HAP-1 (cell line): ENCODE measurements at regions not wholly inside any gene's neighbourhood (a gene's known extent, or its start where the extent isn't known, plus 50 kb on each side); places are given as distances from the start of the nearest gene placed in this dataset.
"Not testable (repeated sequence)": the region's sequence is repeated elsewhere in the genome, so short reads cannot be mapped to it uniquely, and the experiment has no call there.

Experiments
- DNase-seq, 2 experiments: peaks; one replicate each; pipeline ENCODE4 v3.0.0-alpha.2; 2016 to 2020; ENCODE audit warnings: low spot score in 2 of 2
- H3K27me3 ChIP-seq: fragments of 250-450 bp; sonication (Bioruptor Pico); 2 replicates; pipeline ENCODE4 v1.5.1; 2020; ENCODE audit warnings: low read depth, mild to moderate bottlenecking, moderate library complexity
- H3K36me3 ChIP-seq: fragments of 250-450 bp; sonication (Bioruptor Pico); replicated peaks from 2 replicates; pipeline ENCODE4 v1.5.1; 2020; ENCODE audit warnings: mild to moderate bottlenecking
- H3K4me1 ChIP-seq: fragments of 250-450 bp; sonication (Bioruptor Pico); 2 replicates; pipeline ENCODE4 v1.5.1; 2020; ENCODE audit warnings: mild to moderate bottlenecking
- H3K4me3 ChIP-seq: fragments of 250-450 bp; sonication (Bioruptor Pico); 2 replicates; pipeline ENCODE4 v1.5.1; 2020; ENCODE audit warnings: mild to moderate bottlenecking, moderate library complexity
- H3K9me3 ChIP-seq: fragments of 250-450 bp; sonication (Bioruptor Pico); 2 replicates; pipeline ENCODE4 v1.5.1; 2020; ENCODE audit warnings: mild to moderate bottlenecking, moderate library complexity
- in situ Hi-C: fragments of 300-500 bp; cut with MboI; formaldehyde crosslinking; loops from 3 replicates; pipeline ENCODE4 v1.14.3; 2020; ENCODE audit warnings: low sequenced_read_pairs, inconsistent platforms, mixed read lengths

DNA sequence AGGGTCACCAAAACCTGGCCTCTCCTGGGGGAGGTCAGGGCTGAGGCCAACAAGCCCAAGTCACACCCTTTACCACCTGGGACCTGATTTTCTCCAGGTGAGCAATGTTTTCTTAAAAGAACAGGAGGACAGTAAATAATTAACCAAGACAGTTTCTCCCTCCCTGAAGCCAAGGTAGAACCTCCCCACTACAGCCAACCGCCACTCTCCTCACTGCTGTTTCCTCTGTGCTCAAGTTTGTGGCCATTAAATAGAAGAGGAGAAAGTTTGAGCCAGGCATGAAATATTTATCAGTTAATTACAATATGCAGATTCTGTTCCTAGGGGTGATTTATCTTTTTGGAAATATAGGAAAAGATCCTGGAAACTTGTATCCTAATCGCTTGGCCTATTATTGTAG lies 150.6 kb upstream of the ANKRD20A1 start:
- in situ Hi-C loops, H3K4me1 ChIP-seq, H3K4me3 ChIP-seq, H3K27me3 ChIP-seq, DNase-seq, H3K36me3 ChIP-seq, H3K9me3 ChIP-seq: not testable (repeated sequence)

DNA sequence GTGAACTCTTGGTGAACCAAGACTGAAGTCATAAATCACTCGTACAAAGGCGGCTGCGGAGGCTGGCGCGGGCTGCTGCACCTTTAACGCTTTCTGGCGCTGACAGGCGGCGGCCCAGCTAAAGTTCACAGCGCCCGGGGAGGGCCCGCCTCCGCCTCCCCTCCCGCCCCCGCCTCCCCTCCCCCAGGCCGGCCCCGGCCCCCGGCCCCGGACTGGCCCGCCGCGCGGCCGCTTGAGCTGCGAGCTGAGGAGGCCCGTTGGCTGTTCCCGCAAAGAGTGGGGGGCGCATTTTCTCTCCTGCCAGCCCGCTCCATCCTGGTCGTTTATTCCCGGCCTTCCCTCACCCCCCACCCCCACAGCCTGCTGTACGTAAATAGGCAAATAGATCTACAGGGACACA lies 147.3 kb upstream of the ANKRD20A1 start:
- DNase-seq: peak in 1 of 2 experiments; percentile 16
- H3K4me1 ChIP-seq, in situ Hi-C loops, H3K4me3 ChIP-seq, H3K36me3 ChIP-seq, H3K9me3 ChIP-seq, H3K27me3 ChIP-seq: not testable (repeated sequence)

GRCh38 chr9:67711931-67712330 lies 146.8 kb upstream of the ANKRD20A1 start:
- peak; percentile 2 to 8 for DNase-seq
- H3K9me3 ChIP-seq, H3K36me3 ChIP-seq, in situ Hi-C loops, H3K27me3 ChIP-seq, H3K4me3 ChIP-seq, H3K4me1 ChIP-seq: not testable (repeated sequence)

DNA sequence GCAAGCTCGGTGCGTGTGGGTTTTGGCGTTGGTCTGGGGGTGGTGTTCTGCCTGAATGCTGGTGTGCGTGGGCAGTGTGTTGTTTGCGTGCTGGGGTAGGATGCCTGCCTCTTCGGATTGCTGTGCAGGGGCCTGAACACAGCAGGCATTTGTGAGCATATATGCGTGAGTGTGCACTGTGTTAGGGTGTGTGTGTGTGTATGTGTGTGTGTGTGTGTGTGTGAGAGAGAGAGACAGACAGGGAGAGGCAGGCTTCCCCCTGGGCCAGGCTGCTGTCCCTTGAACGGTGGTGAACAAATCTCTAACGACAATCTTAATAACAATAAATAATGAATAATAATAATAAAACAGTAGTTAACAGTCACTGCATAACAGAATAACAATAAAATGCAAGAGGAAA lies 145.8 kb upstream of the ANKRD20A1 start:
- H3K9me3 ChIP-seq, H3K27me3 ChIP-seq, in situ Hi-C loops, H3K4me1 ChIP-seq, H3K4me3 ChIP-seq, H3K36me3 ChIP-seq: not testable (repeated sequence)
- DNase-seq: peak in 1 of 2 experiments; percentile 41

DNA sequence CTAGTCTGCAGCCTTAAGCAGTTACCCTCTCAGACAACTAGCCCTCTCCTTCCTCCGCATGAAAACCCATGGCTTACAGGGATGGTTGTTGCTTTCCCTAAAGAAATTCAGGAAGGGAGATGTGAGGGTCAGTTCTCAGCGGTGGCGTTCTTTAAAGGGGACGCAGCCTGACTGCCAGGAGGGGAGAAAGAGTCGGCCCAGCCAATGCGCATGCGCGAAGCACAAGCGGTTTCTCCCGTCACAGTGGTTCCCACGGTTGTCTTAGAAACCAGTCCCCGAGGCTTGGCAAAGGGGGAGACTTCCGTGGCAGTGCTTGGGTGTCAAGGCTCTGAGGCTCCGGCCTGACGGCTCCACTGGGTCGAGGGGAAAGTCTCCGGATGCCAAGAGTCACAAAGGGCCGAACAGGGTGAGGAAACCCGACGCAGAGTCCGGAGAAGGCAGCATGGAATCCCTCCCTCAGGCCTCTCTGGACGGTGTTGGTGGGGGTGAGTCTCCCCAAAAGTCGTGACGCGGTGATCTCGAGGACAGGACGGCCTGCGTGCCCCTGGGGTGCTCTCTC lies 140.8 kb upstream of the ANKRD20A1 start:
- H3K4me3 ChIP-seq, H3K27me3 ChIP-seq, H3K9me3 ChIP-seq, in situ Hi-C loops, H3K4me1 ChIP-seq, DNase-seq, H3K36me3 ChIP-seq: not testable (repeated sequence)

- H3K36me3 ChIP-seq, H3K9me3 ChIP-seq, in situ Hi-C loops, H3K27me3 ChIP-seq, H3K4me3 ChIP-seq, H3K4me1 ChIP-seq: not testable (repeated sequence)
- peak in 1 of 2 experiments; percentile 4 for DNase-seq
Measured at GRCh38 chr9:67720491-67720890, 138.2 kb upstream of the ANKRD20A1 start.

DNA sequence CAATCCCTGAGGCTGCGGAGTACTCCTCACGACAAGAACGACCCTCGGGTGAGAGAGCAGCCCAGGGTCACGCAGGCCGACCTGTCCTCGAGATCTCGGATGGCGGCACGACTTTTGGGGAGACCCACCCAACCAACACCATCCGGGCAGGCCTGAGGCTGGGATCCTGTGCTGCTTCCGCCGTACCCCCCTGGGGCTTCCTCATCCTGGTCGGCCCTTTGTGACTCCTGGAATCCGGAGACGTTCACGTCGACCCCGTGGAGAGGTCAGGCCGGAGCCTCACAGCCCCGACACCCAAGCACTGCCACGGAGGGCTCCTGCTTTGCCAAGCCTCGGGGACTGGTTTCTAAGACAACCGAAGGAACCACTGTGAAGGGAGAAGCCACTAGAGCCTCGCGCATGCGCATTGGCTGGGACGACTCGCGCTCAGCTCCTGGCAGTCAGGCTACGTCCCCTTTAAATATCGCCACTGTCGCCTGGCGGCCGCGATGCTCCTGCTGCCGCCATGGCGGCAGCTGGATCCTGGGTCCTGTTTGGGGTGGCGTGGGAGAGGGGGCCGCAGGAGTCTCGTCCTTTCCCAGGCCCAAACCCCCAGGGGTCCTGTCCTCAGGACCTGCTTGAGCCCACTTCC lies 136.2 kb upstream of the ANKRD20A1 start:
- in situ Hi-C loops, H3K4me3 ChIP-seq, H3K27me3 ChIP-seq, H3K36me3 ChIP-seq, DNase-seq, H3K4me1 ChIP-seq, H3K9me3 ChIP-seq: not testable (repeated sequence)

GRCh38 chr9:67723185-67723584 lies 135.5 kb upstream of the ANKRD20A1 start:
- in situ Hi-C loops, H3K9me3 ChIP-seq, H3K27me3 ChIP-seq, H3K4me3 ChIP-seq, H3K36me3 ChIP-seq, H3K4me1 ChIP-seq: not testable (repeated sequence)
- DNase-seq: peak in 1 of 2 experiments; percentile 40

- DNase-seq: peak in 1 of 2 experiments; percentile 16
Measured at GRCh38 chr9:67724885-67725284, 133.8 kb upstream of the ANKRD20A1 start.

GRCh38 chr9:67726213-67726988 lies 132.3 kb upstream of the ANKRD20A1 start:
- in situ Hi-C loops, H3K4me1 ChIP-seq, H3K27me3 ChIP-seq, H3K36me3 ChIP-seq, H3K4me3 ChIP-seq, H3K9me3 ChIP-seq: not testable (repeated sequence)
- peak in 1 of 2 experiments; percentile 5 for DNase-seq

More at GRCh38 chr9:67724885-67725284, 133.8 kb upstream of the ANKRD20A1 start:
- in situ Hi-C loops, H3K27me3 ChIP-seq, H3K36me3 ChIP-seq, H3K9me3 ChIP-seq, H3K4me3 ChIP-seq, H3K4me1 ChIP-seq: not testable (repeated sequence)

GRCh38 chr9:67763133-67763532 lies 95.6 kb upstream of the ANKRD20A1 start:
- DNase-seq, H3K4me3 ChIP-seq, H3K9me3 ChIP-seq, in situ Hi-C loops, H3K4me1 ChIP-seq, H3K36me3 ChIP-seq, H3K27me3 ChIP-seq: not testable (repeated sequence)

GRCh38 chr9:67771807-67772206 lies 86.9 kb upstream of the ANKRD20A1 start:
- H3K4me3 ChIP-seq, in situ Hi-C loops, H3K27me3 ChIP-seq, H3K36me3 ChIP-seq, DNase-seq, H3K9me3 ChIP-seq, H3K4me1 ChIP-seq: not testable (repeated sequence)

GRCh38 chr9:67800170-67800569 lies 58.6 kb upstream of the ANKRD20A1 start:
- H3K9me3 ChIP-seq, H3K27me3 ChIP-seq, in situ Hi-C loops, DNase-seq, H3K36me3 ChIP-seq, H3K4me1 ChIP-seq, H3K4me3 ChIP-seq: not testable (repeated sequence)
